Stimulated activated CD4-positive, alpha-beta T cell treated with anti-CD3 and anti-CD28 coated beads, TNF-alpha, amount 100 ng/mL, for 24 hours (primary cell): ENCODE measurements at regions not wholly inside any gene's neighbourhood (a gene's known extent, or its start where the extent isn't known, plus 50 kb on each side); places are given as distances from the start of the nearest gene placed in this dataset.
A peak's percentile ranks its signal among the peaks of the same experiment; 100 is the strongest.

Experiments
- DNase-seq, 3 experiments: peaks; one replicate each; pipeline ENCODE4 v3.0.0-alpha.2; 2020; ENCODE audit warnings: low read depth in 3 of 3

DNA sequence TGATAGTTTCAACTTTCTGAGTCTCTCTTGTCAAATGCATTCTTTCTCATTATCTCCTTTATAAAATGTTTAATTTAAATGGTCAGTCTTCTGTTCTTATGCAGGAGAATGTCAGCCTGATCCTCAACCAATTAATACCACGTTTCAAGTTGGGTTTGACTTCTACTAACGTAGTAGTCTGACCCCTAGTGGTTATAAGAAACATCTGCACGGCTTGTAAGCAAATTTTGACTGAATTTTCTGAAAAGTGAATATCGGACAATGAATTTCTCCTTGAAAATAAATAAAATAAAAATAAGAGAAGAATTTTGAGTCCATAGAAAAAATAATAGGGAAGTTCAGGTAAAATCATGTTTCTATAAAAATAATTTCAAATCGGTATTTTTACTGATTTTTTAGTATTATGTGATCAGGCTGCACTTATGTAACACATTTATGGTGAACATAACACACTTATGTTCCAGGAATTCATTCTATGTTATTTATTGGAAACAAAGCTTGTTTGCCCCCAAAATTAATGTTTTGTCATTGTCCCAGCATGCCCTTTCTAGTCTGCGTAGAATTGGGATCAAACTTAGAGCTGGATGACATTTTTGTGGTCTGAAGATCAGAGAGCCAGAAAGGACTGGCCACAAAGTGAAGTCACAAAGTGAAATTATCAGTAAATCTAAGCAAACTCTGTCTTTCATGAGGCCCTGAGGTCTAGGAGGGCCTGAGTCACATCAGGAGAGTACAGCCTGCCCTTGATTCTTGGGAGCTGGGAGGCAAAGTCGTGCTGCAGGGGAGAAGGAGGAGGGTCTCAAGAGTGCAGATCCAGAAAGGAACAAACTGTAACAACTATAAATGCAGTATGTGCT is 101.2 kb upstream of the STXBP6 start:
- DNase-seq = no peak

DNA sequence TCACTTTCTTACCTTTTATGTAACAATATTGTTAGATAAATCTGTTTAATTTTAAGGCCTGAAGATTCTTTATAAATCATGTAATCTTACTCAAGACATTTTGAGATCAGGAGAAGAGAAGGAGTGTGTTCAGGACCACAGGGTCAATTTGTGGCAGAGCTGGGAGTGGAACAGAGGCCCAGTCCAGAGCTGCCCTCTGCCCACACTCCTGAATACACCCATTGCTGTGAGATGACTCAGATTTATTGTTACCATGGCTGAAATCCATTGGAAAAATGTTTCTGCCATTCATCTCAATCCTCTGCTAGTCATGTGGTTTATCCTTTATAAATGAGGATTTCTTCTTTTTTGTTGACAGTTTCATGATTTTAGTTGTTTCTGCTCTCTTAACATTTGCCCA is 100.5 kb upstream of the STXBP6 start:
- DNase-seq = no peak

DNA sequence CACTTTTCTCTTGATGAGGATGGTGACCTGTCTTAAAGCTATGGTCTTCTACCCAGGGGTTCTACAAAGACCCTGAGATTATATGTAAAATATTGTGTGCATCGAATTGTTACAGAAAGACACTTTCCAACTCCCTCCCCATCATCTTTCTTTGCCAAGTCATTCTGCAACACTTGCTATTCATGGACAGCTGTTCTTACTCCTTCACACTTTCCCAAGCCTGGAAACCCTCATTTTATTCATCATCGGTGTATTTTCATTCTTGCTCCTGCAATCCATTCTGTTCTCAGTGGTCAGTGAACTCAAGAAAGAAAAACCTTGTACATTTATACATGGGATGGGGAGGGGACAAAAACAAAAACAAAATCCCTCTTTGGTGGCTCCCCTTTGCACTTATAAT is 90.5 kb upstream of the STXBP6 start:
- DNase-seq = no peak

DNA sequence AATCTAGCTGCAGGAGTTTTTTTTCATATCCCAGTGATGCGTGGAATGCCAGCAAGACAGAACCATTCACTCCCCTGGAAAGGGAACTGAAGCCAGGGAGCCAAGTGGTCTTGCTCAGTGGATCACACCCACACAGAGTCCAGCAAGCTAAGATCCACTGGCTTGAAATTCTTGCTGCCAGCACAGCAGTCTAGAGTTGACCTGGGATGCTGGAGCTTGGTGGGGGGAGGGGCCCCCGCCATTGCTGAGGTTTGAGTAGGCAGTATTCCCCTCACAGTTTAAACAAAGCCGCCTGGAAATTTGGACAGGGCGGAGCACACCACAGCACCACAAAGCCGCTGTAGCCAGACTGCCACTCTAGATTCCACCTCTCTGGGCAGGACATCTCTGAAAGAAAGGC is 86.9 kb upstream of the STXBP6 start:
- no peak for DNase-seq

DNA sequence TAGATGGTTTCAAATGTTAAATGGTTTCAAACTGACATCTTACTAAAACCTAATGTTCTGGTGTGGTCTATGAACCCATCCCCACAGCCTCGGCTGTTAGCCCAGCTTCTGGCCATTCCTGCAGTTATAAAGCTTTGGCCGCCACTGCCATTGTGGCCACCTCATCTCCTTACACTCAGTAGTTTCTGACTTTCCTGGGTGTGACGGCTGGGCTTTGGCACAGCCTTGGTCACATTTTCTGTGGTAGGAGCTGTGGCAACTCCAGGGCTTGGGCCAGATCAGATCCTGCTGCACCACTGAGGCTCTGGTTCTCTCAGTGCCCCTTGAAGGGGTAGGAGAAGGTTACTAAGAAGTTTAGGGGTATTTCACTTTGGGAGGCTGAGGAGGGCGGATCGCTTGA is 84.2 kb upstream of the STXBP6 start:
- no peak for DNase-seq

DNA sequence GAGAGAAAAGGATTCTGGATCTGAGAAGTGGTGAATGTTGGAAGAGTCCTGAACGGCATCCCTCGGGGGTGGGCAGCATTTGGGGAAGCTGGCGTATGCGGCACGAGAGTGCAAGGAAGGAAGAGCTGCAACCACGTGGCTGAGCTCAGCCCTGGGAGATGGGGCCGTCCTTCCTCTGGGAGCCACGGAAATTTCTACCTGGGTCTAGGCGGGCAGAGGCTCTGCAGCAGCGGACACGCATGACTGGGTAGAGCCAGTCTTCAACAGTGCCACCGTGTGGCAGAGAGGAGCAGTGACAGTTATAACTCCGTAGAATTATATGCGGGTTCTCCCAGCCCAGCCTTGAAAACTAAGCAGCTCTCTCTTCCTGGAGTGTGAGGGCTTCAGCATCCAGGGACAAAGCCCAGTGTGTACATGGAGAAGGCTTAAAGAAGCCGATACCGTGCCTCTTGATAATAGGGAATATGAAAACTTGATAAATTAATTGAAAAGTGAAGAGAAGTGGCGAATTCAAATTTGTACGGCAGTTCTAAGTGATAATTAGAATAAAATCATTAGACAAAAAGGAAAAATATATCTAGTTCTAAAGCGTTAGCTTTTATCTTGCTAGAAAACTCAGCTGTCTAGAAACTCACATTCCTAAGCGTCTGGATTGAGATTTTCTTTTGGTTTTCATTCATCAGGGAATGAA is 82.9 kb upstream of the STXBP6 start:
- peak; percentile 5 to 32 (median 27) for DNase-seq

DNA sequence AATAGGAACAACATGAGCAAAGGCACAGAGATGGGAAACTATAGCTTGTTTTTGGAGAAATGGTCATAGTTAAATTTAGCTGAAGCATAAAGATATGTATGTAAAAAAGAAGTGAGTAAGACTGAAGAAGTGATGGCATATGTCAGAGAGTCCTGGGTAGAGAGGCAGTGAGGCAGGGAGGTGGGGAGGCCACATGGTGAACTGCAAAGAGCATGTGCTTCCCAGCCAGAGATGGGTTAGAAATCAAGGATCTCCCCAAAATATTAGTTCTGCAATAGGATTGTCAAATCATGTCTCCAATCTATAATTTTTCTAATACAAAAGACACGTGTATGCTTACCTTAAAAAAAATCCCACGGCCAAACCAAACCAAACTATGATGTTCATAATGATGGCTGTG is 82.1 kb upstream of the STXBP6 start:
- DNase-seq = no peak

DNA sequence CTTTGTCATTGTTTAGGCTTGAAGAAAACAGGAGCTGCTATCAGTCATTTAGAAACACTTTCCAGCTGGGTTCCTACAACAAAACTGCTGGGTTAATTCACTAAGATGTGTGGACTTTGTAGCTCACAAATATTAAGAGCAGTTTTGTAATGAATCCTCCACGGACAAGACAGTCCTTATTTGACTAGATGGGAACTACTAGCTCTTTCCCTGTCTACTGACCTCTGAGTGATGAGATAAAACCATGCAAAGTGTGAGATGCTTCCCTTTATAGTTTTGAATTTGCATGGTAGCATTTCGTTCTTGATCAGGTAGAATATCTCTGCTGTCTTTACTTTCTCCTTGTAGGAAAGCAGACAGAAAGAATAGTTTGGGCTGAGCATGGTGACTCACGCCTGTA is 72.9 kb upstream of the STXBP6 start:
- no peak for DNase-seq

DNA sequence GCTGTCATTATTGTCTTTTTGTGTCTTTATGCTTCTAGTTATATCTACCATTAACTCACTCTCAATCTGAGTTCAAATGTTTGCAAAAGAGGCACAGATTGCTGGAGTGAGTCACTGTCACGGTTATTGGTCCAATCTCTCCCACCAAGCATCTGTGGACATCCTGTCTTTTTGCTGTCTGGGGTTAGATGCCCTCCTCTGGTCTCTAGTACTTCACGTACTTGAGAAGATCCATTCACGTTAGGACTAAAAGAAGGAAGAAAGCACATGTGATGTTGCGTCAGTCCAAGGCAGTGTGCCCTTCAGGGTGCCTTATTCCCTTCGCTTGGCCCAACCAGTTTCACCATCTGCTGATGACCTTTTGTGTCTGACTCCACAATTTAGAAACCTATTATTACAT is 72.3 kb upstream of the STXBP6 start:
- no peak for DNase-seq

DNA sequence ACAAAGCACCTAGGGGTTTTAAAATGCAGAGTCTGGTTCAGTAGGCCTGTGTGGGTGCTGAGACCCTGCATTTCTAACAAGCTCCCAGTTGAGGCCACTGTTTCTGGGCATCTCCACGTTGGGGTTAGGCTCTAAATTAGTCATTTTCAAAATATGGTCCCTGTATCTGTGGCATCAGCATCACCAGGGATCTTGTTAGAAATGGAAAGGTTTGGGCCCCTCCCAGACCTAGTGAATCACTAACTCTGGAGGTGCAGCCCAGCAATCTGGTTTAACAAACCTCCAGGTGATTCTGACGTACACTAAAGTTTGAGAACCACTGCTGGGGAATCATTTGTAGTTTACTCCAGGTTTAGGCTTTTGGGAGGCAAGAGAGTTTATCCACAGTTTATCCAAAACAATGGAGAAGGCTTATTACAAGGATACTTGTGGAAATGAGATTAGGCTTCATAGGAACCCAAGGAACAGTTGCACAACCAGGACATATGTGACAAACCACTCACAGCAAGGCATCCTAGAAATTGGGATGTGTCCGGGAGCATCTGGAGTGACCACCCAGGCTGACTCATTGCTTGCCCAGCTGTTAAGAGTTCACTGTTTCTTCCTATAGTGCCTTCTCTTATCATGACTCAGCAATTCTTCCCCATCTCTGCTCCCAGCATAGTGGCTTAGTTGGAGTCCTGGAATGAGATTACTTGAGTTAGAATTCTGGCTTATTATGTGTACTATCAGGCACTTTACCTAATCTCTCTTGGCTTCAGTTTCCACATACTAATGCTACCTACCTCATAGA is 71.6 kb upstream of the STXBP6 start:
- no peak for DNase-seq

DNA sequence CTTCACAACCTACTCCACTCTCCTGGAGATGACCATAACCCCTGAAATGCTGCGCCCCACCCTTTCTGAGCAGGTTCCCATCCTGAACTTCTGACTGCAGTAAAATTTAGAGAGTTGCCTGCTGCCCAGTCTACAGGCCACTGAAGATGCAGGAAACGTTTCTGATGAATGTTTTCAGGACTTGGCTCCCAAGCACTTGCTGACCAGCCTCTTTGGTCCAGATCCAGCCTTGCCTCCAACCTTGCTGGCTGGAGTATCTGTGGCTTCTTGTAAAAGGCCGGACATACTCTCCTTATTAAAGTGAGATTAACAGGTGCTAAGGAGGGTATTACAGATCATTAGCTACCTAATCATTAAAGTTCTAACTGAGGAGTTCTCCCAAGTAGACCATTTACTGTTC is 70.3 kb upstream of the STXBP6 start:
- no peak for DNase-seq

DNA sequence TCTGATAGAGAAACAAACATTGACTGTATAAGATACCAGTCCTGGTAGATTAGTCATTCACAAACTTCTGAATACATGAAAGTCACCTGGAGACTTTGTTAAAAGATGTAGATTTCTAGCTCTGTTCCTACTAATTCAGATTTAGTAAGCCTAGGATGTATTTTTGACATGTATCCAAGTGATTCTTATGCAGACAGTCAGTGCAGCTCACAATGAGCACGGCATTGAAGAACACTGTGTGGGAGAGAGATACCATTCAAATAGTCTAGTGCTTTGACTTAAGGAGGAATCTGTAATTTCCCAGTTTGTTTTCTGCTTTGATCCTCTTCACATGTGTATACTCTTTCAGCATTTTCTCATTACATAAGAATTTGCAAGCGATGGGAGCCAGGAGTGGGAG is 68.7 kb upstream of the STXBP6 start:
- DNase-seq = no peak

DNA sequence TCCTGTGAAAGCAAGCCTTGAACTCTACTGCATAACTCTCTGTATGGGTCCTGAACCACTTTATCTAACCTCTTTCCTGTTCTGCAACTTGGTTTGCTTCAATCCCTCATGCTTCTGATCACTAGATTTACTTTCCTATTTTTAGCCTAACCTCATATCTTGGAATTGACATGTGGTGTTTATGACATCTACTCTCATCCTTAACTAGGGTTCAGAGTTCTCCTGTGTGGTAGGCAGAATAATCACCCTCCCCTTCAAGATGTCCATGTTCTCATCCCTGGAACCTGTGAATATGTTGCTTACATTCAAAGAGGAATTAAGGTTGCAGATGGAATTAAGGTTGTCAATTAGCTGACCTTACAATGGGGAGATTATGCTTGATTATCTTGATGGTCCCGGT is 67.4 kb upstream of the STXBP6 start:
- DNase-seq = no peak

DNA sequence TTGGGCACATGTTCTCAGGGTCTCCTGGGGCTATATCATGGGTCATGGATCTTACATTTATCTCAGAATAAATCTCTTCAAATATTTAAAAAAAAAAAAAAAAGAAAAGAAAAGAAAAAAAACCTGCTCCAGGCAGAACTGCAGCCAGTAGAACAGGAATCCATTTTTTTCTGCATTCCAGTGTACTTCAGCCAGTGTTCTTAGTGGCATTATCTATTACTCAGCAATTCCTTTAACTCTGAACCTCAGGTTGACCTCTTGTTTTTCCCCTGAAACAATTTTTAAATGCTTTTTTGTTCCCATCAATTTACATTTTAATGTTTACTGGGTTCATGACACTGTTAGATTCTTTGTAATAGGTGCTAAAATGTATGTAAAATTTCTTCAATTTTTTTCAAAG is 66.7 kb upstream of the STXBP6 start:
- no peak for DNase-seq

DNA sequence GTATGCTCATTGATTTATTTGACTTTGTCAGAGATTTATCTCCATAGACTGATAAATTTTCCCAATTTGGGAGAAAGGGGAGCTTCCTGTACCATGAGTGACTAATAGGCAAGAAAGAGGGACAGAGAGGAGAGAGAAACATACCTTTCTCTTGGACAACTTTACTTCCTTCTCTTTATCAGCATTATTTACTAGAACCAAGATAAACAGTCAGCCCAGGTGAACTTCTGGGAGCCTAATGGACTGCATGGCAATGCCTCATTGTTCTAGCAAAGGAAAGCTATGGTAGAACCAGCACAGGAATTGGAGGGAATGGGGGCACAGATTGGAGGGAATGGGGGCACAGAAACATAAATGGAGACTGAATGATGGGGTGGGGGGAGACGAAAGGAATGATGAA is 63.4 kb upstream of the STXBP6 start:
- no peak for DNase-seq

DNA sequence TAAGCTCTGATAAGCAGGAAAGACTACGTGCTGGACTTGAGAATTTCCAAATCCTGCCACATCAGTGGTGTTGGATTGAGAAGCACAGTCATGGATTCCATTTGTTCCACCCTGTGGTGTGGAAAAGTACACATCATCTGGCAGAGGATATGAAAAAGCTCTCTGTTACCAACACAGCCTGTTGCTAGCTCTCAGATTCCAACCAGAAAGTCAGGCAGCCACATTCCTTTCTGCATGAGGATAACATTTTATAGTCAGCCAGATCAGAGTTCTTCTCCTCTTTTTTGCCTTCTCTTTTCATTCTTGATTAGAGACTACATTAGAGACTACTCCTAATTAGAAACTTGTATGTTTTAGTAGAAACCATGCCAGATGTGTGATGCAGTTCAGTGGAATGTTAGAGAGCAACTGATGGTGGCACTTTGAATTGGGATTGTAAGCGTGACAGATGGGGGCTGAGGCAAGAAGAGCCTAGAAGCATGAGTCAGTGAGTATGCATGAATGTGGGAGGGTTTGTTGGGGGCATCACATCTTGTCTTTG is 61.2 kb upstream of the STXBP6 start:
- no peak for DNase-seq

DNA sequence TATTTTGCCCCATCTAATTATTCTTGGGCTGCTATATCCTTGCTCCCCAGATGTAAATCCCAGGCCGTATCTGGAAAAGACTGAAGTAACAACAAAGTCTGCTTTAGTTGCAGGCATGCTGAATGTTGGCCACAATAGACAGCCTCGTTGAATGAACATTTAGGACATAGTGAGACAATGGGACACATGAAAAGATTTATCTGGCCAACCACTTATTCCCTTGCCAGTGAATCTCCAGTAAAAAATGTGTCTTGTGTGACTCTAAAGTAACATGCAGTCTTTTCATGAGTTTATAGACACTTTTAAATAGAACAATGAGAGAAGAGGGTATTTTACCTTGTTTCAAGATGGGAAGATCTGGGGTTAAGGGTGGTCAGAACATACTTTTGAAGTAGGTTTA is 60.2 kb upstream of the STXBP6 start:
- no peak for DNase-seq

DNA sequence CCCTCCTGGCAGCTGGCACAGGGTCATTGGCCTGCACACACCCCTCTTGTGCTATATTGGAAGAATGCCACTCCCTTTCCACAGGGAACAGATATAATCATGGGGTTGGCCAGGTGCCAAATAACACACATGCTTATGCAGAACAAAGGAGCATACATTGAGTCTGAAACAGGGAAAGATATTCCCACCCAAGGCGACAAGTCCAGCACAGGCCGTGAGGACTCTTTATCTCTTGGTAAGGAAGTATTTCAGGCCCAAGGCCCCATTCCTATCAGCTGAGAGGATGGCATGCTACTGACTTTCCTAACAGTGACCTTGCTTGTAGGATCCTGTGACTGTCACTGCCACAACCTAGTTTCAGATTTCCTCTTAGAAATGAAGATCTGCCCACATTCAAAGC is 59.0 kb upstream of the STXBP6 start:
- no peak for DNase-seq

DNA sequence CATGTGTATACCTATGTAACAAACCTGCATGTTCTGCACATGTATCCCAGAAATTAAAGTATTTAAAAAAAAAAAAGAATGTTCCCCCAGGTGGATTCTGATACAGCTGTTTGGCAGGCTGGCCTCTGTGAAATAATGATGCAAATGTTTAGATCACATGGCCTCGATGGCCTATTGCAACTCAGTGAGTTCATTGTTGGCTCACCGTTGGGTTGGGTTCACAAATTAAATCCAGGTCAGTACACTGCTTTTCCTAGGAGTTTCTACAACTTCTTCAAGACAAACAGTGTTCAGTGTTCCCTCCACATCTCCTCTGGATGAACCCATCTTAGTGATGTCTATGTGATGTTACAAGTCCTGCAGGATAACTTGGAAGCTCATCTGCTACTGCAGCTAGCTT is 58.3 kb upstream of the STXBP6 start:
- no peak for DNase-seq

DNA sequence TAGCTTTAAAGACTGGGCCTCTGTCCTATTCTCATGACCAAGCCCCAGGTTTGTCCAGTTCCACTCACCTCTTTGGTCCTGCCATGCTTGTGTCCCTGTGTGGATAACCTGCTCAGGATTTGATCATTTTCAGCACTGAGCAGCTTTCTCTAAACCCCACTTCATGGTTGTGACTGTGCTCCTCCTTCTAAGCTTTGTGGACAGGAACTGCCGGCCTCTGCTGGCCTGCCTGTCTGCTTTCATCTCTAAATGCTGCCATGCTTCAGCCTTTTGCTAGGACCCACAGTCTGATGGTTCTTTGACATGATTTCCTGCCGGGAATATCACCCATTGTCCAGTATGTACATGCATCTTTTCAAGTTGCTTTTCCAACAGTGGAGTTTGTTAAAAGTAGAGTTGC is 53.9 kb upstream of the STXBP6 start:
- no peak for DNase-seq

DNA sequence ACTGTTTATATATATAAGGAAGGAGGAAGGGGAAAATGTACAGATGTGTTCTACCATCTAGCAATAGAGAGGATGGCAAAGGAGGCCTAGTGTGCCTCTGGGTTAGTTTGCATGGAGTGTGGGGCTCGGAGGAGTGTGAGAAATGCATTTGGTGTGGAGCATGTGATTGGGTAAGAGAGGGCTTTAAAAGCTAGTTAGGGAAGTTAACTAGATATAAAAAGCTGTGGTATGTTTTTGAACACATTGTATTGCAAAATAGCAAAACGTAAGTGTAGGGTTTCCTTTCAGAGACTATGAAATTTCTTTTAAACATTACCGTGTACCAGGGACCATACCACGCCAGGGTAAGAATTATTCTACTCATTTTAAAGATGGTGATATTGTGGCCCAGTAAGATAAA is 53.3 kb upstream of the STXBP6 start:
- DNase-seq = no peak

DNA sequence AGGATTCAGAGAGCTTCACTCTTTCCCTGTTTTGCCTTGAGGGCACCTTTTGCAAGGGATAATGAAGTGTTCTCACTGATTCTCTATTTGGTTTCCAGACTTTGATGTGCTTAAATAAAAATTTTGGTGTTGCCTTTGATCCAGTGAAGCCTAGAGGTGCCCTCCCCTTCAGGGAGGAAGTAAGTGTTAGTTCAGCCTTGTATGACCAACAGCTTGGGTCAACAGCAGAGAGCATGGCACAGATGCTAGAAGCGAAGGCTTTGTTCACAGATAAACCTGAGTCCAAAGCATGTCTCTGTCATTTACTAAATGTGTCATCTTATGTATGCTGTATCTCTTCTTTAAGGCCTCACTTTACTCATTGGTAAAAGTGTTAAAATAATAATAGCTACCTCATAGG is 52.8 kb upstream of the STXBP6 start:
- DNase-seq = no peak

DNA sequence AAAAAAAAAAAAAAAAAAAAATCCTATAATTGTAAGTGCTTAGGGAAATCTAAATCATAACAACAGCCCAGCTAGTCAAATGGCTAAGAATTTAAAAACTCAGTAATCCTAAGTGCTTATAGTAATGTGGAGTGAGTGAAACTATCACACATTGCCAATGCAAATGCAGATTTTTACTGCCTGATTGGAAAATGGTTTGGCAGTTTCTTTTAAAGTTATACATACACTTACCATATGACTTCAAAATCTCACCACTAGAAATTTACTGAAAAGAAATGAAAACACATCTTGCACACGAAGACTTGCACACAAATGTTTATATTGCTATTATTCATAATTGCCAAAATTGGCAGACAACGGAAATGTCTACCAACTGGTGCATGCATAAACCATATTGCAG is 51.3 kb upstream of the STXBP6 start:
- DNase-seq = no peak
